Gastrocnemius medialis (tissue), 4 donors: ENCODE measurements at regions not wholly inside any gene's neighbourhood (a gene's known extent, or its start where the extent isn't known, plus 50 kb on each side); places are given as distances from the start of the nearest gene placed in this dataset.

Experiments used
- POLR2A ChIP-seq, 2 donors: fragments of 450-650 bp; IDR thresholded peaks; one replicate each; pipeline ENCODE4 v1.6.1; 2017; ENCODE audit warnings: antibody characterized with exemption in 2 of 2, mild to moderate bottlenecking in 2 of 2, moderate library complexity in 2 of 2
- TF ChIP-seq, protein P1 (sequence below), 5 experiments: fragments of 450-650 bp in 3 of 5; fragments of 200-600 bp in 2 of 5; sonication (generic) in 2 of 5; IDR thresholded peaks in 4 of 5; conservative IDR thresholded peaks in 1 of 5; 1 replicate in 4 of 5; 2 replicates in 1 of 5; pipeline ENCODE4 v1.5.1; 2016 to 2019; ENCODE audit warnings: antibody characterized with exemption in 5 of 5, mild to moderate bottlenecking in 3 of 5, moderate library complexity in 3 of 5

DNA sequence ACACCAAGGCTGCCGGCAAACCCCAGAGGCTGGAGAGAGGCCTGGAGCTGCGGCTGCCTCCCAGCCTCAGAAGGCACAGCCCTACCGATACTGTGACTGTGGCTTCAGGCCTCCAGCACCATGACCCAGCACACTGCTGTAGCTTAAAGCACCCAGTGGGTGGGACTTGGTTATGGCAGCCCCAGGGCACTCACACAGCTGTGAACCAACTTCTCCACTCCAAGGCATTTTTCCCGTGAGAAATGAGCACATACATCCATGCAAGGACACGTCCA, 199.5 kb downstream of the NDUFA10 start:
- TF ChIP-seq, protein P1, sequence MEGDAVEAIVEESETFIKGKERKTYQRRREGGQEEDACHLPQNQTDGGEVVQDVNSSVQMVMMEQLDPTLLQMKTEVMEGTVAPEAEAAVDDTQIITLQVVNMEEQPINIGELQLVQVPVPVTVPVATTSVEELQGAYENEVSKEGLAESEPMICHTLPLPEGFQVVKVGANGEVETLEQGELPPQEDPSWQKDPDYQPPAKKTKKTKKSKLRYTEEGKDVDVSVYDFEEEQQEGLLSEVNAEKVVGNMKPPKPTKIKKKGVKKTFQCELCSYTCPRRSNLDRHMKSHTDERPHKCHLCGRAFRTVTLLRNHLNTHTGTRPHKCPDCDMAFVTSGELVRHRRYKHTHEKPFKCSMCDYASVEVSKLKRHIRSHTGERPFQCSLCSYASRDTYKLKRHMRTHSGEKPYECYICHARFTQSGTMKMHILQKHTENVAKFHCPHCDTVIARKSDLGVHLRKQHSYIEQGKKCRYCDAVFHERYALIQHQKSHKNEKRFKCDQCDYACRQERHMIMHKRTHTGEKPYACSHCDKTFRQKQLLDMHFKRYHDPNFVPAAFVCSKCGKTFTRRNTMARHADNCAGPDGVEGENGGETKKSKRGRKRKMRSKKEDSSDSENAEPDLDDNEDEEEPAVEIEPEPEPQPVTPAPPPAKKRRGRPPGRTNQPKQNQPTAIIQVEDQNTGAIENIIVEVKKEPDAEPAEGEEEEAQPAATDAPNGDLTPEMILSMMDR (IDR thresholded peaks at IDR 0.05 in 4 of 5, conservative IDR thresholded peaks at IDR 0.05 in 1 of 5) = no peak
- TF ChIP-seq POLR2A (IDR thresholded peaks at IDR 0.05) = no peak
